ENCODE measurements at regions not wholly inside any gene's neighbourhood (a gene's known extent, or its start where the extent isn't known, plus 50 kb on each side); places are given as distances from the start of the nearest gene placed in this dataset.

DNA sequence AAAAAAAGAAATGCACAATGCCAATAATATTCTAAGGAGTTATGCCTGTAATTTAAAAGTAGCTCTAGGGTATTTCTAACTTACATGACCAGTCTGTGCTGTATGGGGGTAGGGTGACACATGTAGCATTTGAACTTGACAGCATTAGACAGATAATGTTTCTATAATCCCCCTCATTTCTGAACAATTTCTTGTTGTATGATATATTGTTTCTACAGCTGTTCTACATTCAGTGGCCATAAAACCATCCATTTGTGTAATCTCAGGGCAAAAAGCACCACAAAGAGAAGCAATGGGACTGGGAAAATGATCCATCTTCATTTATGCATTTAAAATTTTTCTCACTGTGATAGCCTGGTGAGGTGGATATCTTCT, 767.8 kb downstream of the TFAP2A start:
- no peak overlapping the region for H3K4me3 ChIP-seq (ENCODE audit: low read length in 2 of 2)
- peaks cover 2% of the 10 kb centered on the region for H3K9me3 ChIP-seq (ENCODE audit: control insufficient read depth, low read length)
- DNase-seq (no peak), ATAC-seq (ENCODE audit: low FRiP score) (no peak)
- intact Hi-C loops (cut with DNase I), result no loop called here
- no peaks in the 10 kb centered on the region for H3K4me1 ChIP-seq (ENCODE audit: control insufficient read depth in 1 of 2, insufficient read depth in 2 of 2, low read length in 2 of 2)
- no peaks in the 10 kb centered on the region for H3K36me3 ChIP-seq (ENCODE audit: control insufficient read depth in 1 of 2, insufficient read depth in 2 of 2, low read length in 1 of 2)
- H3K27ac ChIP-seq (ENCODE audit: low read depth in 1 of 2, low read length in 2 of 2), result no peak overlapping the region
- H3K27me3 ChIP-seq (ENCODE audit: control insufficient read depth in 1 of 2, insufficient read depth in 2 of 2, low read length in 1 of 2), result no peaks in the 10 kb centered on the region

DNA sequence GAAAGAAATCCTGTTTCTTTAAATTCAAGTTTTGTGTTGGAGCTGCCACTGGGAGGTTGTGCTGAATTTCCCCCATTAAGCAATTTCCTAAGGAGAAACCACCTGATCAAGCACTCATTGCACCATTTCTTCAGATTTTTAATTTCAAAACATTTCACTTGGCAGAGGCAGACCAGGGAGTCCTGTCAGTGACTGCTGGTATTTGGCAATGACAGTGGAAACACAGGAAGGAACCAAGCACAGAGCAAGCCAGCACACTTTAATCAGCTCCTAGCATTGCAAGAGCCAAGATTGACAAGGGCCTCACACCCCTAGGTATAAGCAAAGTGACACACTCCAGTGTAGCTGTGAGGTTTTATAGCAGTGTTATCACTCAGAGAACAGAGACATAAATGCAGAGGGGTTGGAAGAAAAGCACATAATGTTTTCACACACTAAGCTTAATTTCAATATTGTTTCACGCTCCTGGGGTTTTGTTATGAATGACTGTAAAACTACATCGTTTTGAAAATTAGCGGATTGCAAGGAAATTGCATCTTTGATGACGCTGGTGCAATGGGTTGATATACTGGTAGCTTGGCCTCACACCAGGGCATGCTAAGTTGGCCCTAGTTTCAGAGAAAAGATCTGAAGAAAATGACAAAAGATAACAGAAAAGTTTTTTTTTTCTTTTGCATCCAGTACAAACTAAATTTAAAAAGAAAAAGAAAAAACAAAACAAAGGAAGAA, 768.4 kb downstream of the TFAP2A start:
- Histone ChIP-seq H3K9me3 (ENCODE audit: control insufficient read depth, low read length) (peaks cover 2% of the 10 kb centered on the region), H3K4me1 (ENCODE audit: control insufficient read depth in 1 of 2, insufficient read depth in 2 of 2, low read length in 2 of 2) (no peaks in the 10 kb centered on the region), H3K36me3 (ENCODE audit: control insufficient read depth in 1 of 2, insufficient read depth in 2 of 2, low read length in 1 of 2) (no peaks in the 10 kb centered on the region), H3K27me3 (ENCODE audit: control insufficient read depth in 1 of 2, insufficient read depth in 2 of 2, low read length in 1 of 2) (no peaks in the 10 kb centered on the region), H3K4me3 (ENCODE audit: low read length in 2 of 2) (no peak overlapping the region), H3K27ac (ENCODE audit: low read depth in 1 of 2, low read length in 2 of 2) (no peak overlapping the region)
- DNase-seq (no peak), ATAC-seq (ENCODE audit: low FRiP score) (peak; percentile 77)
- intact Hi-C loops (cut with DNase I), result no loop called here
- 35 to 38% methylated on average over 4 of the region's 4 CpGs for WGBS, 2 donors

DNA sequence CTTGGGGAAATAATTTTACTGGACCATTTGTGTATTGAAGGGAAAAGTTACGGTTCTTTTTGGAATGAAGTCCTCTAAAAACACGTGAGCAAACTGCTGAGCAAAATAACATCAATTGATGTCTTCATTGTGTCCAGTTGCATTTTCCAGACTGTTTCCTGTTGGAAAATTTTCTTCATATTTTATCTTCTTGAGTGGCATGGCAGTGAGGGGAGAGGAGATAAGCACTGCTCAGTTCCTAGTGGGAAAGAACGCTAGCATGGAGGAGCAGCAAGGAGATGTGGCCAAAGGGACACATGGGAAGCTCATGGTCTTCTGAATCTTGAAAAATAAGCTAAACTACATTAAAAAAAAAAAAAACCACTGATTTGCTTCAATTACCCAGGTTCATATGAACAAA, 776.0 kb downstream of the TFAP2A start:
- intact Hi-C loops (cut with DNase I), result no loop called here
- no peak for ATAC-seq (ENCODE audit: low FRiP score)
- Histone ChIP-seq H3K36me3 (ENCODE audit: control insufficient read depth in 1 of 2, insufficient read depth in 2 of 2, low read length in 1 of 2) (no peaks in the 10 kb centered on the region), H3K4me3 (ENCODE audit: low read length in 2 of 2) (no peak overlapping the region), H3K9me3 (ENCODE audit: control insufficient read depth, low read length) (no peaks in the 10 kb centered on the region), H3K27me3 (ENCODE audit: control insufficient read depth in 1 of 2, insufficient read depth in 2 of 2, low read length in 1 of 2) (no peaks in the 10 kb centered on the region), H3K4me1 (ENCODE audit: control insufficient read depth in 1 of 2, insufficient read depth in 2 of 2, low read length in 2 of 2) (no peaks in the 10 kb centered on the region), H3K27ac (ENCODE audit: low read depth in 1 of 2, low read length in 2 of 2) (no peak overlapping the region)
- no peak for DNase-seq
- WGBS, 2 donors, result 43 to 59% methylated on average over 3 of the region's 3 CpGs

DNA sequence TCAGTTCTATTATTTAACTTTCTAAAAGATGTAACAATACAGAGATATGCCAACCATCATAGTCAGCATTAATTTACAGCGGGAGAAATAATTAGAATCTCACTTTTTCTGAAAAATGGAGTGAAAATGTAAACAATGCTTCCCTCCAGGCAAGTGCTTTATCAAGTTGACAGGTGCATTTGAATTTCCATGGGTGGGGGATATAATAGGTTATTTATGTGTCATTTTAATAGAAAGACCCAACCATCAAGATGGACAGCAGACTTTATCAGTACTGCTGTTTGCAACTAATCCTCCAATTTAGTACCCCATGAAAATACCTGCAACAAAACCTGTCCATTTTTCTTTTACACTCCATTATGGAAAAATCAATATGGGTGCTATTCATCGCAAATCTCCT, 780.1 kb downstream of the TFAP2A start:
- 79 to 85% methylated on average over 2 of the region's 2 CpGs for WGBS, 2 donors
- H3K9me3 ChIP-seq (ENCODE audit: control insufficient read depth, low read length), result peaks cover 4% of the 10 kb centered on the region
- H3K27me3 ChIP-seq (ENCODE audit: control insufficient read depth in 1 of 2, insufficient read depth in 2 of 2, low read length in 1 of 2), result no peaks in the 10 kb centered on the region
- ATAC-seq (ENCODE audit: low FRiP score) (no peak), DNase-seq (no peak)
- intact Hi-C loops (cut with DNase I), result no loop called here
- no peaks in the 10 kb centered on the region for H3K36me3 ChIP-seq (ENCODE audit: control insufficient read depth in 1 of 2, insufficient read depth in 2 of 2, low read length in 1 of 2)
- no peak overlapping the region for H3K27ac ChIP-seq (ENCODE audit: low read depth in 1 of 2, low read length in 2 of 2)
- no peak overlapping the region for H3K4me3 ChIP-seq (ENCODE audit: low read length in 2 of 2)
- no peaks in the 10 kb centered on the region for H3K4me1 ChIP-seq (ENCODE audit: control insufficient read depth in 1 of 2, insufficient read depth in 2 of 2, low read length in 2 of 2)

DNA sequence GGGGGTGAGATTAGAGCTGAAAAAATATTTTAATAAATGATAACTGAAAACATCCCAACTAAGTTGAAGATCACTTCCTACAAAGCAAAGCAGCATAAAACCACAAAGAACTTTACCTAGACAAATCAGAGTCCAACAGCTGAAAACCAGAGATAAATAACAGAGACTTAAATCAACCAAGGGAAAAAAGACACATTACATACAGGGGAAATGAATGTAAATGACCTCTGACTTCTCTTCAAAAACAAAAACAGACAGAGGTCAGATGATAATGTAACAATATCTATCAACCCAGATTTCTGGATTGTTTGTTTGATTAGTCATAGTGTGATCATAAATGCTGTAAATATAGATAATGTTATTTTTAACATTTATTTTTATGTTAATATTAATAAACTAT, 782.8 kb downstream of the TFAP2A start:
- no peaks in the 10 kb centered on the region for H3K36me3 ChIP-seq (ENCODE audit: control insufficient read depth in 1 of 2, insufficient read depth in 2 of 2, low read length in 1 of 2)
- ATAC-seq (ENCODE audit: low FRiP score) (no peak), DNase-seq (no peak)
- intact Hi-C loops (cut with DNase I), result no loop called here
- H3K27ac ChIP-seq (ENCODE audit: low read depth in 1 of 2, low read length in 2 of 2), result no peak overlapping the region
- H3K4me3 ChIP-seq (ENCODE audit: low read length in 2 of 2), result no peak overlapping the region
- H3K9me3 ChIP-seq (ENCODE audit: control insufficient read depth, low read length), result peaks cover 4% of the 10 kb centered on the region
- H3K4me1 ChIP-seq (ENCODE audit: control insufficient read depth in 1 of 2, insufficient read depth in 2 of 2, low read length in 2 of 2), result no peaks in the 10 kb centered on the region
- H3K27me3 ChIP-seq (ENCODE audit: control insufficient read depth in 1 of 2, insufficient read depth in 2 of 2, low read length in 1 of 2), result no peaks in the 10 kb centered on the region

DNA sequence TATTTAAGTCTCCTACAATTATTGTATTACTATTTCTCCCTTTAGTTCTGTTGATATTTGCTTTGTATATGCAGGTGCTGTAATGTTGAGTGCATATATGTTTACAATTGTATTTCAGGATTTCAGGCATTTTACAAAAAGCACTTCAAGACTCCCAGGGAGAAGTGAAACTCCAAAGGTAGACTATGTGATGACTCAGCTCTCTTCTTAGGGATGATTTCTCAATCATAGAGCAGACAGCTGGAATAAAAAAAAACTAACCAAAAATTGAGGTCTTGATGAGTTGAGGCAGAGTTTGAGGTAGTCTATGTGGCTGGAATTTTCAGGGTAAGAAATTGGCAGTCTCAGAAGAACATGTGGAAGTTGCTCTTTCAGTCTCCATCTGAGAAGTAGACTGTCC, 786.1 kb downstream of the TFAP2A start:
- intact Hi-C loops (cut with DNase I), result no loop called here
- peaks cover 4% of the 10 kb centered on the region for H3K9me3 ChIP-seq (ENCODE audit: control insufficient read depth, low read length)
- H3K4me1 ChIP-seq (ENCODE audit: control insufficient read depth in 1 of 2, insufficient read depth in 2 of 2, low read length in 2 of 2), result no peaks in the 10 kb centered on the region
- H3K27ac ChIP-seq (ENCODE audit: low read depth in 1 of 2, low read length in 2 of 2), result no peak overlapping the region
- no peaks in the 10 kb centered on the region for H3K27me3 ChIP-seq (ENCODE audit: control insufficient read depth in 1 of 2, insufficient read depth in 2 of 2, low read length in 1 of 2)
- H3K4me3 ChIP-seq (ENCODE audit: low read length in 2 of 2), result no peak overlapping the region
- ATAC-seq (ENCODE audit: low FRiP score) (no peak), DNase-seq (no peak)
- no peaks in the 10 kb centered on the region for H3K36me3 ChIP-seq (ENCODE audit: control insufficient read depth in 1 of 2, insufficient read depth in 2 of 2, low read length in 1 of 2)

DNA sequence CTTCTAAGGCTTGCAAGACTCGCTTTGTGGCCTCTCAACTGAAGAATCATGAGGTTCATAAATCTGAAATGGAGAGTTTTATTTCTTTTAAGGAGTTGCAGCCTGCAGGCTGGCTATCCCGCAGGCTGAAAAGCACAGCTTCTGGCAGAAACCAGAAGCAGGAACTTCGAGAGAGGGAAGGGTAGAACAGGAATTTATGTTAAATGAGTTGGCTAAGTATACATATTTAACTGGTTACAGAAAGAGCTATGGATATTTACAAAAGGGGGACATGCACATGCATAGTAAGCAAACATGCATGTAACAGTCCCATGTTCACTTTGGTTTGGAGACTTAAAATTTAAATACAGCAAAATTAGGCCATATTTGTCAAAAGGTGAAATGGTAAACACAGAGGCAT, 787.0 kb downstream of the TFAP2A start:
- DNase-seq, result no peak
- no peak overlapping the region for H3K27ac ChIP-seq (ENCODE audit: low read depth in 1 of 2, low read length in 2 of 2)
- H3K4me1 ChIP-seq (ENCODE audit: control insufficient read depth in 1 of 2, insufficient read depth in 2 of 2, low read length in 2 of 2), result no peaks in the 10 kb centered on the region
- no peak overlapping the region for H3K4me3 ChIP-seq (ENCODE audit: low read length in 2 of 2)
- H3K27me3 ChIP-seq (ENCODE audit: control insufficient read depth in 1 of 2, insufficient read depth in 2 of 2, low read length in 1 of 2), result no peaks in the 10 kb centered on the region
- H3K36me3 ChIP-seq (ENCODE audit: control insufficient read depth in 1 of 2, insufficient read depth in 2 of 2, low read length in 1 of 2), result no peaks in the 10 kb centered on the region
- ATAC-seq (ENCODE audit: low FRiP score), result no peak
- intact Hi-C loops (cut with DNase I), result no loop called here
- 47 to 61% methylated on average over 3 of the region's 3 CpGs for WGBS, 2 donors
- peaks cover 4% of the 10 kb centered on the region for H3K9me3 ChIP-seq (ENCODE audit: control insufficient read depth, low read length)

DNA sequence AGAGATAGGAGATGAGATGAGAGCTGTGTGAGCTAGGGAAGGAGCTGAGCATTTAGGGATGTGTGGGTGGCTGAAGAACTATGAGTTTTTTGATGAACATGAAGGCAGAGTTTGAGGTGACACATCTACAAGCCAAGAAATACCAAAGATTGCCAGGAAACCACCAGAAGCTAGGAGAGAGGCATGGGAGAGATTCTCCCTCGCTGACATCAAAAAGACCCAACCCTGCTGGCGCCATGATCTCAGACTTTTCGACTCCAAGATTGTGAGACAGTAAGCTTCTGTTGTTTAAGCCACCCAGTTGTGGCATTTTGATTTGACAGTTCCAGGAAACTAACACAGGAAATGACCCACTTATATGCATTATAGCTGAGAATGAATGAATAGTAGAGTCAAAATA, 790.9 kb downstream of the TFAP2A start:
- Histone ChIP-seq H3K27ac (ENCODE audit: low read depth in 1 of 2, low read length in 2 of 2) (no peak overlapping the region), H3K4me3 (ENCODE audit: low read length in 2 of 2) (no peak overlapping the region), H3K27me3 (ENCODE audit: control insufficient read depth in 1 of 2, insufficient read depth in 2 of 2, low read length in 1 of 2) (no peaks in the 10 kb centered on the region), H3K36me3 (ENCODE audit: control insufficient read depth in 1 of 2, insufficient read depth in 2 of 2, low read length in 1 of 2) (no peaks in the 10 kb centered on the region), H3K4me1 (ENCODE audit: control insufficient read depth in 1 of 2, insufficient read depth in 2 of 2, low read length in 2 of 2) (no peaks in the 10 kb centered on the region), H3K9me3 (ENCODE audit: control insufficient read depth, low read length) (no peaks in the 10 kb centered on the region)
- ATAC-seq (ENCODE audit: low FRiP score), result no peak
- intact Hi-C loops (cut with DNase I), result no loop called here
- no peak for DNase-seq
- WGBS, 2 donors, result 68 to 79% methylated on average over 3 of the region's 3 CpGs

DNA sequence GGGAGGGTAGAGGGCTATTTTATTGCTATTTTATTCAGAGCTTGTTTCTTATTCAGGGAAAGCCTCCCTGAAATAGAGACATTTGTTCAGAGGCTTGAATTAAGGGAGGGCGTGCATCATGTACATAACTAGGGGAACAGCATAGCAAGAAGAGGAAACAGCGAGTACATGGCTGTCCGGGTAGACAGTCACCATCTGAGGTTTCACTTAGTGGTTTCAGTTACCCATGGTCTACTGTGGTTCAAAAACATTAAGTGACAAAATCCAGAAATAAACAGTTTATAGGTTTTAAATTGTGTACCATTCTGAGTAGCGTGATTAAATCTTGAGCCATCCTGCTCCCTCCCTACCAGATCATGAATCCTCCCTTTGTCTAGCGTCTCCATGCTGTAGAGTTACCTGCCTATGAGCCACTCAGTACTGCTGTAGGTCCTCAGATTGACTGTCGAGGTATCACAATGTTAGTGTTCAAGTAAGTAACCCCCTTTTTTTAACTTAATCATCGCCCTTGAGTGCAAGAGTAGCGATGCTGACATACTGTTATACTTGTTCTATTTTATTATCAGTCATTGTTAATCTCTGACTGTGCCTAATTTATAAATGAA, 791.5 kb downstream of the TFAP2A start:
- DNase-seq (no peak), ATAC-seq (ENCODE audit: low FRiP score) (no peak)
- H3K9me3 ChIP-seq (ENCODE audit: control insufficient read depth, low read length), result no peaks in the 10 kb centered on the region
- H3K4me1 ChIP-seq (ENCODE audit: control insufficient read depth in 1 of 2, insufficient read depth in 2 of 2, low read length in 2 of 2), result no peaks in the 10 kb centered on the region
- no peak overlapping the region for H3K4me3 ChIP-seq (ENCODE audit: low read length in 2 of 2)
- WGBS, 2 donors, result 88% methylated on average over 8 of the region's 8 CpGs
- no peak overlapping the region for H3K27ac ChIP-seq (ENCODE audit: low read depth in 1 of 2, low read length in 2 of 2)
- intact Hi-C loops (cut with DNase I), result no loop called here
- H3K36me3 ChIP-seq (ENCODE audit: control insufficient read depth in 1 of 2, insufficient read depth in 2 of 2, low read length in 1 of 2), result no peaks in the 10 kb centered on the region
- no peaks in the 10 kb centered on the region for H3K27me3 ChIP-seq (ENCODE audit: control insufficient read depth in 1 of 2, insufficient read depth in 2 of 2, low read length in 1 of 2)
